ENCODE measurements at regions not wholly inside any gene's neighbourhood (a gene's known extent, or its start where the extent isn't known, plus 50 kb on each side); places are given as distances from the start of the nearest gene placed in this dataset.

GRCh38 chr5:31049936-31050704 lies 143.4 kb upstream of the CDH6 start:
- H3K4me3 Mint-ChIP-seq: no peak overlapping the region
- POLR2A ChIA-PET: no interaction called here
- no peak for DNase-seq
- ATAC-seq (ENCODE audit: low read depth): no peak
- H3K27me3 Mint-ChIP-seq: no peaks in the 10 kb centered on the region
- peaks cover 2% of the 10 kb centered on the region for H3K9me3 Mint-ChIP-seq
- H3K4me1 Mint-ChIP-seq: no peaks in the 10 kb centered on the region
- no peaks in the 10 kb centered on the region for H3K36me3 Mint-ChIP-seq
- no peak overlapping the region for H3K27ac Mint-ChIP-seq

- no peak for DNase-seq
Measured at GRCh38 chr5:31049461-31049860, 144.0 kb upstream of the CDH6 start.

DNA sequence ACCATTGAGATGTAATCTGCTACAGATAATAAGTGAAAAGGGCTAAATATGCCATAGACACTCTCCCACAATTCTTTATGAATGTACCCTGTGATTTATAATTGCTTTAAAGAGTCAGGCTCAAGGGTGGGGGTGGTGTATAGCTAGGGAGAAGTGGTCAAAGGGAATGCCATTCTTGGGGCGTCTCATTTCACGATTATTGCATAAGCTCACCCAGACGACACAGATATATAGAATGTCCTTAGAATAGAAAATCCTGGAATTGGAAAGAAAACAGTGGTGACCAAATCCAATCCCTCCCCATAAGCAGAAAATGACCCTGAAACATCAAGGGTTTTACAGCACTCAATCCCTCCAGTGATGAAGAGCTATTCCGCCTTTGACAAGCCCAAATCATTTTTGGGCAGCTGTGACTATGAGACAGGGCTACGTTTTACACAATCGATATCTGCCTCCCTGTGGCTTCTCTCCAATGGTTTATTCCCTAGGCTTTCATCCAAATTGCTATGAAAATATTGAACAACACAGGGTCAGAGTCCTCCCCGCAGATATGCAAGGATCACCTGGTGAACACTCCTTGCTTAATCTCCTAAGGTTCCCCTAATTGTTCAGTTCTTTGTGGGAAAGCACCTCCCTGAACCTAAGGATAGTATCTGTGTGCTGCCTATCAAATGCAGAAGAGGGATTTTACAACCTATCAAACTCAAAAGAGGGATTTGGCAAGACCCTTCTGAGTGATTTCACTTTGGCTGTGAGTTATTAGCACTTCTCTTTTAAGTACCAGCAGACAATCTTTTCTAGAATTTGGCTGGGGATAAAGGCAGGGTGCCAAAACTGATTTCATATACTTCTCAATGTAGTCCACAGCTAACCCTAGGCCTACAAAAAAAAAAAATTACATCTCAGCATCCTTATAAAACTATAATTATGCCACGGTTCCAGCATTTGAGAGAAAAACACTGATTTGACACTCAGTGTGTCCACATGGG lies 144.9 kb upstream of the CDH6 start:
- Mint-ChIP-seq H3K9me3 (peaks cover 2% of the 10 kb centered on the region), H3K4me1 (no peaks in the 10 kb centered on the region), H3K36me3 (no peaks in the 10 kb centered on the region), H3K27ac (no peak overlapping the region), H3K4me3 (no peak overlapping the region), H3K27me3 (no peaks in the 10 kb centered on the region)
- ATAC-seq (ENCODE audit: low read depth) (no peak), DNase-seq (no peak)
- POLR2A ChIA-PET: no interaction called here

More at GRCh38 chr5:31049461-31049860, 144.0 kb upstream of the CDH6 start:
- POLR2A ChIA-PET: no interaction called here
- Mint-ChIP-seq H3K4me1 (no peaks in the 10 kb centered on the region), H3K27me3 (no peaks in the 10 kb centered on the region), H3K4me3 (no peak overlapping the region), H3K36me3 (no peaks in the 10 kb centered on the region), H3K9me3 (peaks cover 2% of the 10 kb centered on the region), H3K27ac (no peak overlapping the region)
- no peak for ATAC-seq (ENCODE audit: low read depth)

GRCh38 chr5:31047621-31048020 lies 145.9 kb upstream of the CDH6 start:
- no peaks in the 10 kb centered on the region for H3K36me3 Mint-ChIP-seq
- DNase-seq: no peak
- POLR2A ChIA-PET: no interaction called here
- H3K4me3 Mint-ChIP-seq: no peak overlapping the region
- H3K4me1 Mint-ChIP-seq: no peaks in the 10 kb centered on the region
- no peaks in the 10 kb centered on the region for H3K27me3 Mint-ChIP-seq
- ATAC-seq (ENCODE audit: low read depth): no peak
- H3K27ac Mint-ChIP-seq: no peak overlapping the region
- peaks cover 2% of the 10 kb centered on the region for H3K9me3 Mint-ChIP-seq

DNA sequence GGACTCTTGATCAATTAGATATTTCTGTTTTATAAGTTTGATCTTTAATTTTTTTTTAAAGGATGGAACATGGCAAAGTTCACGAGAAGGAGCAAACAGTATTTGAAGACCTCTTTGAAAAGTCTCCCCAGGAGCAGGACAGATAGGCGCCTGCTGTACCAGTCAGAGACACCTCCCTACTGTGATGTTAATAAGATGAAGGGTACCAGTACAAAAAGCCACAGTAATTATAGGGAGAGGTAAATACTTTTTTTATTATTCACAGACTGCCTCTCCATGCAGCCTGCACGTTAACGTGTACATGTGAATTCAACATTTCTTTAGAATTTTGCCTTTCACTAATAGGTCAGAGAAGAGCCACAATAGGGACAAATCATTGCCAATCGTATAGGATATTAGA lies 146.5 kb upstream of the CDH6 start:
- no peaks in the 10 kb centered on the region for H3K4me1 Mint-ChIP-seq
- no peak for ATAC-seq (ENCODE audit: low read depth)
- POLR2A ChIA-PET: no interaction called here
- H3K27me3 Mint-ChIP-seq: no peaks in the 10 kb centered on the region
- H3K9me3 Mint-ChIP-seq: peaks cover 2% of the 10 kb centered on the region
- no peak overlapping the region for H3K27ac Mint-ChIP-seq
- DNase-seq: no peak
- H3K4me3 Mint-ChIP-seq: no peak overlapping the region
- H3K36me3 Mint-ChIP-seq: no peaks in the 10 kb centered on the region

GRCh38 chr5:31036411-31036810 lies 157.1 kb upstream of the CDH6 start:
- no peak for DNase-seq
- no peak for ATAC-seq (ENCODE audit: low read depth)
- no peak overlapping the region for H3K27ac Mint-ChIP-seq
- H3K4me3 Mint-ChIP-seq: no peak overlapping the region
- no peaks in the 10 kb centered on the region for H3K4me1 Mint-ChIP-seq
- POLR2A ChIA-PET: no interaction called here
- H3K27me3 Mint-ChIP-seq: no peaks in the 10 kb centered on the region
- H3K36me3 Mint-ChIP-seq: no peaks in the 10 kb centered on the region
- H3K9me3 Mint-ChIP-seq: peaks cover 11% of the 10 kb centered on the region

DNA sequence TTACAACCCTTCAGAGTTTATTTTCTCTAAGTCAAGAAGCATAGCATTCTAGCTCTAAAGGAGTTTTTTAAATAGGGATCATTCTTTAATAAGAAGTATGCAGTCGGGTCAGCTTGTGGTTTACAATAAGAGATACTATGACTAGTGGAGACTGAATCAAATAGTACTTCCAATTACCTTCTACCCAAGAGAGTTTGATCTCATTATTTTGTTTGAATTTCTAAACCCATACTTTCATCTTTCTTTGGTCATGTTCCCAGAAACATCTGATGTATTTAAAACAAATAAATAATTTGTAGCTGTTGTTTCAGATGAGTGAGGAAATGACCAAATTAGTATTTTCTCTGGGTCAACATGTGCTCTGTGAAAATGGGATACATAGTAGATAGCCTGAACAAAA lies 160.2 kb upstream of the CDH6 start:
- Mint-ChIP-seq H3K27me3 (no peaks in the 10 kb centered on the region), H3K9me3 (peaks cover 3% of the 10 kb centered on the region), H3K27ac (no peak overlapping the region), H3K4me3 (no peak overlapping the region), H3K4me1 (no peaks in the 10 kb centered on the region), H3K36me3 (no peaks in the 10 kb centered on the region)
- ATAC-seq (ENCODE audit: low read depth): no peak
- POLR2A ChIA-PET: no interaction called here
- DNase-seq: no peak

GRCh38 chr5:31029925-31030324 lies 163.6 kb upstream of the CDH6 start:
- no peaks in the 10 kb centered on the region for H3K36me3 Mint-ChIP-seq
- POLR2A ChIA-PET: no interaction called here
- no peak for DNase-seq
- no peak overlapping the region for H3K27ac Mint-ChIP-seq
- ATAC-seq (ENCODE audit: low read depth): no peak
- H3K4me1 Mint-ChIP-seq: no peaks in the 10 kb centered on the region
- H3K4me3 Mint-ChIP-seq: no peak overlapping the region
- H3K9me3 Mint-ChIP-seq: no peaks in the 10 kb centered on the region
- no peaks in the 10 kb centered on the region for H3K27me3 Mint-ChIP-seq

- H3K36me3 Mint-ChIP-seq: no peaks in the 10 kb centered on the region
- H3K4me3 Mint-ChIP-seq: no peak overlapping the region
Measured at GRCh38 chr5:31027721-31028120, 165.8 kb upstream of the CDH6 start.

DNA sequence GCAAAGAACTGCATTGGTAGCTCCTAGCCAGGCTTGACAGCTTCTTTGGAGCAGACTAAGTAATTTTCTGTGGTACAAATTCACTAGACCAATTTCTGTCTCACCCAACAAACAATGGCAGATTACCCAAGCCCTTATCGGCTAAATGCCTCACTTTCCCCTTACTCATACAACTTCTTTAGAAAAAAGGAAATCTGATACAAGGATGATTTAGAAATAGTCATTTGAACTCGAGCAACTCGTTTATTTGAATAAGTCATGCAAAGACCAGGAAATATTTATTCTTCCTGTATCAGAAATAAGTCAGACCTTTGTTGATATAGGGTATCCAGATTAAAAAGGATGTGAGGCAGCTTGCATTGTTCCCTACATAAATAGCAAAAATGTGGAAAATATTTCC lies 170.4 kb upstream of the CDH6 start:
- POLR2A ChIA-PET: no interaction called here
- no peak overlapping the region for H3K4me3 Mint-ChIP-seq

More at GRCh38 chr5:31027721-31028120, 165.8 kb upstream of the CDH6 start:
- ATAC-seq (ENCODE audit: low read depth) (no peak), DNase-seq (no peak)
- H3K4me1 Mint-ChIP-seq: no peaks in the 10 kb centered on the region
- no peaks in the 10 kb centered on the region for H3K27me3 Mint-ChIP-seq
- H3K27ac Mint-ChIP-seq: no peak overlapping the region
- H3K9me3 Mint-ChIP-seq: no peaks in the 10 kb centered on the region
- POLR2A ChIA-PET: no interaction called here

DNA sequence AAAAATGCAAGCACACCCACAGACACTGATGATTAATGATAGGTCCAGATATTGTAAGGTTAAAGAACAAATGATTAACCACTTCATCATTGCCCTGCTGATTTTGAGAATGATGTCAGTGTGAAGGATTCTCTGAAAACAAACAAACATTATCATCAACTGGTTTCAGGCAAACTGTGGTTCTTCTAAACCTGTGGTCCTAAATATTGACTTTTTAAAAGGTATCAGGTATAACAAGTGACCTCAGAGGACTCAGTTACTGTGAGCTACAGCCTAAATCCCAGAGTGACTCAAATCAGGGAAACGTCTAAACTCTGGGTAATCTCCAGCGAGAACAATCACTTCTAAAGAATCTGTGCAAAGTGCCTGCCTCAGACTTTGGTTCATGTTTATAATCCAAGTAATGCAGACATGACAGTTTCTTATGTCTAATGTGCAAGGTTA lies 172.3 kb upstream of the CDH6 start:
- ATAC-seq (ENCODE audit: low read depth): no peak
- DNase-seq: no peak
- Mint-ChIP-seq H3K36me3 (no peaks in the 10 kb centered on the region), H3K27ac (no peak overlapping the region), H3K4me3 (no peak overlapping the region), H3K4me1 (no peaks in the 10 kb centered on the region), H3K27me3 (no peaks in the 10 kb centered on the region), H3K9me3 (no peaks in the 10 kb centered on the region)
- POLR2A ChIA-PET: no interaction called here

More for the DNA sequence above, 170.4 kb upstream of the CDH6 start:
- Mint-ChIP-seq H3K27me3 (no peaks in the 10 kb centered on the region), H3K9me3 (no peaks in the 10 kb centered on the region), H3K27ac (no peak overlapping the region), H3K36me3 (no peaks in the 10 kb centered on the region), H3K4me1 (no peaks in the 10 kb centered on the region)
- ATAC-seq (ENCODE audit: low read depth) (no peak), DNase-seq (no peak)

DNA sequence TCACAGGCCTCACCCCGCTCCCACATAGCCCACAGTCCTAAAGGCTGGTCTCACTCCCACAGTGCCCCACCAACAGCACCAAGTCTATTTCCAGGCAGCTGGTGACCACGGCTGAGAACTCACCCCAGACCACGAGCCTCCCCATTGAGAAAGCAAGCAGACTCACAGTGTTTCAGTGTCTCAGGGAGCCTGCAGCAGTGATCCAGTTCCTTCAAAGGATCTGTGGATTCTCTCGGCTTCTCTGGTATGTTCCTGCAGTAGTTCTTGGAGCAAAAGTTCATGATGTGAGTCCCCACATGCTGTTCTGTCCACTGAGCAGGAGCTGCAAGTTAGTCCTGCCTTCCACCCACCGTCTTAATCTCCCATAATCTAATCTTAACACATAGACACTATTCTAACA lies 185.3 kb upstream of the CDH6 start:
- DNase-seq: no peak
- no peak for ATAC-seq (ENCODE audit: low read depth)
- no peaks in the 10 kb centered on the region for H3K4me1 Mint-ChIP-seq
- no peaks in the 10 kb centered on the region for H3K36me3 Mint-ChIP-seq
- no peak overlapping the region for H3K27ac Mint-ChIP-seq
- peaks cover 9% of the 10 kb centered on the region for H3K9me3 Mint-ChIP-seq
- POLR2A ChIA-PET: no interaction called here
- no peak overlapping the region for H3K4me3 Mint-ChIP-seq
- H3K27me3 Mint-ChIP-seq: no peaks in the 10 kb centered on the region

- Mint-ChIP-seq H3K36me3 (no peaks in the 10 kb centered on the region), H3K27me3 (no peaks in the 10 kb centered on the region), H3K27ac (no peak overlapping the region), H3K4me3 (no peak overlapping the region), H3K9me3 (peaks cover 9% of the 10 kb centered on the region), H3K4me1 (no peaks in the 10 kb centered on the region)
- ATAC-seq (ENCODE audit: low read depth) (no peak), DNase-seq (no peak)
- POLR2A ChIA-PET: no interaction called here
Measured at GRCh38 chr5:31007672-31008071, 185.8 kb upstream of the CDH6 start.

GRCh38 chr5:31000287-31000686 lies 193.2 kb upstream of the CDH6 start:
- ATAC-seq (ENCODE audit: low read depth): no peak
- POLR2A ChIA-PET: no interaction called here
- Mint-ChIP-seq H3K36me3 (no peaks in the 10 kb centered on the region), H3K27me3 (no peaks in the 10 kb centered on the region), H3K4me3 (no peak overlapping the region), H3K4me1 (no peaks in the 10 kb centered on the region), H3K27ac (no peak overlapping the region), H3K9me3 (peaks cover 3% of the 10 kb centered on the region)
- no peak for DNase-seq

Measured in activated naive CD8-positive, alpha-beta T cell treated with anti-CD3 and anti-CD28 coated beads, Interleukin-2, amount 10 ng/mL, durations not matched to agents 7 days and 5 days (primary cell).